ENCODE measurements at regions not wholly inside any gene's neighbourhood (a gene's known extent, or its start where the extent isn't known, plus 50 kb on each side); places are given as distances from the start of the nearest gene placed in this dataset.
"Not testable (repeated sequence)": the region's sequence is repeated elsewhere in the genome, so short reads cannot be mapped to it uniquely, and the experiment has no call there.

- no peak for DNase-seq (ENCODE audit: low read depth)
These were observed 425.0 kb upstream of the GRM7 start for GRCh38 chr3:6435951-6436350.

- no peak for DNase-seq (ENCODE audit: low read depth)
These were observed 423.3 kb upstream of the GRM7 start for GRCh38 chr3:6437631-6438030.

GRCh38 chr3:6438031-6438430 is 422.9 kb upstream of the GRM7 start:
- DNase-seq (ENCODE audit: low read depth), result peak; percentile 2

- DNase-seq (ENCODE audit: low read depth), result no peak
These were observed 421.7 kb upstream of the GRM7 start for GRCh38 chr3:6439226-6439625.

- DNase-seq (ENCODE audit: low read depth), result no peak
These were observed 421.1 kb upstream of the GRM7 start for GRCh38 chr3:6439824-6440223.

GRCh38 chr3:6444888-6445658 is 415.8 kb upstream of the GRM7 start:
- no peak for DNase-seq (ENCODE audit: low read depth)

- no peak for DNase-seq (ENCODE audit: low read depth)
These were observed 413.6 kb upstream of the GRM7 start for GRCh38 chr3:6447166-6447801.

GRCh38 chr3:6448011-6448410 is 412.9 kb upstream of the GRM7 start:
- DNase-seq (ENCODE audit: low read depth), result no peak

- DNase-seq (ENCODE audit: low read depth), result no peak
These were observed 411.8 kb upstream of the GRM7 start for GRCh38 chr3:6449099-6449498.

- DNase-seq (ENCODE audit: low read depth), result no peak
These were observed 407.9 kb upstream of the GRM7 start for GRCh38 chr3:6452974-6453373.

- DNase-seq (ENCODE audit: low read depth), result no peak
These were observed 405.9 kb upstream of the GRM7 start for GRCh38 chr3:6455031-6455430.

GRCh38 chr3:6467186-6467585 is 393.7 kb upstream of the GRM7 start:
- DNase-seq (ENCODE audit: low read depth), result no peak

- DNase-seq (ENCODE audit: low read depth), result no peak
These were observed 392.3 kb upstream of the GRM7 start for GRCh38 chr3:6468589-6468988.

GRCh38 chr3:6471744-6472143 is 389.2 kb upstream of the GRM7 start:
- no peak for DNase-seq (ENCODE audit: low read depth)

- not testable (repeated sequence) for DNase-seq (ENCODE audit: low read depth)
These were observed 370.2 kb upstream of the GRM7 start for GRCh38 chr3:6490487-6491327.

GRCh38 chr3:6491768-6492167 is 369.1 kb upstream of the GRM7 start:
- DNase-seq (ENCODE audit: low read depth), result no peak

- DNase-seq (ENCODE audit: low read depth), result no peak
These were observed 368.6 kb upstream of the GRM7 start for GRCh38 chr3:6492306-6492705.

GRCh38 chr3:6498944-6499343 is 362.0 kb upstream of the GRM7 start:
- not testable (repeated sequence) for DNase-seq (ENCODE audit: low read depth)

- no peak for DNase-seq (ENCODE audit: low read depth)
These were observed 356.6 kb upstream of the GRM7 start for GRCh38 chr3:6504347-6504746.

- no peak for DNase-seq (ENCODE audit: low read depth)
These were observed 356.1 kb upstream of the GRM7 start for GRCh38 chr3:6504834-6505233.

GRCh38 chr3:6508410-6508759 is 352.5 kb upstream of the GRM7 start:
- no peak for DNase-seq (ENCODE audit: low read depth)

GRCh38 chr3:6509576-6509975 is 351.3 kb upstream of the GRM7 start:
- no peak for DNase-seq (ENCODE audit: low read depth)

- DNase-seq (ENCODE audit: low read depth), result no peak
These were observed 350.2 kb upstream of the GRM7 start for GRCh38 chr3:6510713-6511112.

Data from non-pigmented ciliary epithelial cell (primary cell).